Endothelial cell of umbilical vein (primary cell): ENCODE measurements at regions not wholly inside any gene's neighbourhood (a gene's known extent, or its start where the extent isn't known, plus 50 kb on each side); places are given as distances from the start of the nearest gene placed in this dataset.

Source experiments
- BruUV-seq: library from RNA; stranded (reverse); fragments of 400-500 nt; replicated peaks from 2 replicates; lab custom pipeline; 2021; lab: Mats Ljungman, UMichigan
- CTCF ChIA-PET: fragments of 300-600, 350-600 bp; sonication (Branson Sonifier 250); formaldehyde crosslinking; loops from one replicate; lab custom pipeline; 2021; ENCODE audit warnings: antibody characterized with exemption, inconsistent platforms; lab: Charles Lee
- POLR2A ChIA-PET: fragments of 300-600, 350-600 bp; sonication (Branson Sonifier 250); formaldehyde crosslinking; loops from one replicate; lab custom pipeline; 2021; ENCODE audit warnings: antibody characterized with exemption, inconsistent platforms; lab: Charles Lee
- DNase-seq: peaks from one replicate; pipeline ENCODE4 v3.0.0-alpha.2; 2011; ENCODE audit warnings: low read depth, low spot score
- FAIRE-seq: peaks from 2 replicates; lab custom pipeline; 2011; peaks lifted over from hg19 to GRCh38; lab: Jason Lieb, UNC
- H2AFZ ChIP-seq: 2 replicates; pipeline ENCODE4 v1.6.0; 2012; ENCODE audit warnings: low read depth, low read length, control low read depth, inconsistent platforms
- H3K27ac ChIP-seq: 2 replicates; pipeline ENCODE4 v1.5.1; 2011; ENCODE audit warnings: low read depth, mild to moderate bottlenecking, control low read depth, low read length, moderate library complexity; ENCODE audit not compliant: insufficient read depth
- H3K27me3 ChIP-seq, 2 experiments: 2 replicates each; pipeline versions ENCODE4 v1.6.0 to v1.6.1; 2011; ENCODE audit warnings: low read length in 2 of 2, mixed read lengths in 1 of 2; ENCODE audit not compliant: control insufficient read depth in 2 of 2, insufficient read depth in 2 of 2
- H3K36me3 ChIP-seq, 2 experiments: 2 replicates in 1 of 2; 3 replicates in 1 of 2; pipeline ENCODE4 v1.5.1; 2011; ENCODE audit warnings: low read length in 2 of 2, mild to moderate bottlenecking in 1 of 2, moderate library complexity in 1 of 2; ENCODE audit not compliant: control insufficient read depth in 2 of 2, insufficient read depth in 2 of 2; ENCODE audit errors: extremely low read depth in 1 of 2
- H3K4me1 ChIP-seq: 3 replicates; pipeline ENCODE4 v1.5.1; 2011; ENCODE audit warnings: mild to moderate bottlenecking, low read length; ENCODE audit not compliant: control insufficient read depth, insufficient read depth; ENCODE audit errors: extremely low read depth
- H3K4me2 ChIP-seq: 2 replicates; pipeline ENCODE4 v1.6.1; 2011; ENCODE audit warnings: low read length, control low read depth, mixed read lengths; ENCODE audit not compliant: insufficient read depth
- H3K4me3 ChIP-seq, 3 experiments: fragments of 200-600 bp in 1 of 3; sonication (generic), shearing (Covaris generic) in 1 of 3; replicated peaks in 1 of 3; 2 replicates each; pipeline ENCODE4 v1.5.1; 2011 to 2016; ENCODE audit warnings: control low read depth in 3 of 3, low read length in 3 of 3, mild to moderate bottlenecking in 2 of 3, inconsistent platforms in 1 of 3, low read depth in 1 of 3, moderate library complexity in 1 of 3; ENCODE audit not compliant: insufficient read depth in 1 of 3
- H3K79me2 ChIP-seq: 2 replicates; pipeline ENCODE4 v1.6.0; 2012; ENCODE audit warnings: low read length, inconsistent platforms; ENCODE audit not compliant: control insufficient read depth, insufficient read depth
- H3K9ac ChIP-seq: replicated peaks from 2 replicates; pipeline ENCODE3; 2011; ENCODE audit warnings: low read length, control low read depth; ENCODE audit not compliant: insufficient read depth; ENCODE audit errors: extremely low read depth
- H3K9me1 ChIP-seq: replicated peaks from 3 replicates; pipeline ENCODE4 v1.6.0; 2011; ENCODE audit warnings: mild to moderate bottlenecking, low read length; ENCODE audit not compliant: control insufficient read depth, insufficient read depth; ENCODE audit errors: extremely low read depth
- H3K9me3 ChIP-seq: replicated peaks from 2 replicates; pipeline ENCODE4 v1.5.1; 2012; ENCODE audit warnings: low read length, inconsistent platforms; ENCODE audit not compliant: control insufficient read depth, insufficient read depth
- H4K20me1 ChIP-seq: replicated peaks from 2 replicates; pipeline ENCODE3; 2011; ENCODE audit warnings: mild to moderate bottlenecking, low read length; ENCODE audit not compliant: control insufficient read depth, insufficient read depth; ENCODE audit errors: extremely low read depth
- EZH2 ChIP-seq: IDR thresholded peaks from 2 replicates; pipeline ENCODE4 v1.6.1; 2012; ENCODE audit warnings: borderline replicate concordance, low read depth, mild to moderate bottlenecking, moderate library complexity, low read length, inconsistent platforms; ENCODE audit not compliant: severe bottlenecking
- FOS ChIP-seq: IDR thresholded peaks from 2 replicates; pipeline ENCODE4 v1.6.1; 2011; ENCODE audit warnings: mild to moderate bottlenecking, low read length, moderate library complexity, borderline replicate concordance; ENCODE audit not compliant: insufficient read depth
- GATA2 ChIP-seq: IDR thresholded peaks from 2 replicates; pipeline ENCODE4 v1.7.0; 2011; ENCODE audit warnings: low read depth, mild to moderate bottlenecking, moderate library complexity, mixed read lengths, low read length; ENCODE audit not compliant: insufficient read length, insufficient read depth
- JUN ChIP-seq: IDR thresholded peaks from 2 replicates; pipeline ENCODE4 v1.6.1; 2011; ENCODE audit warnings: borderline replicate concordance, low read depth; ENCODE audit not compliant: insufficient read length, insufficient read depth
- MAX ChIP-seq: IDR thresholded peaks from 2 replicates; pipeline ENCODE4 v1.6.1; 2011; ENCODE audit not compliant: insufficient read depth, insufficient read length
- MYC ChIP-seq: IDR thresholded peaks from one replicate; pipeline ENCODE4 v1.6.1; 2011; ENCODE audit warnings: mild to moderate bottlenecking, low read depth, low read length
- POLR2A ChIP-seq: IDR thresholded peaks from 2 replicates; pipeline ENCODE4 v1.6.1; 2012; ENCODE audit warnings: low read depth, mild to moderate bottlenecking, control low read depth, low read length
- POLR2AphosphoS5 ChIP-seq: IDR thresholded peaks from 2 replicates; pipeline ENCODE4 v1.6.1; 2012; ENCODE audit warnings: low read depth, mild to moderate bottlenecking, control low read depth, low read length, moderate library complexity; ENCODE audit not compliant: insufficient read depth
- dilution Hi-C: fragments of 300-500 bp; cut with MboI; formaldehyde crosslinking; loops from one replicate; pipeline ENCODE4 v1.15.0; 2019; ENCODE audit warnings: low sequenced_read_pairs; ENCODE audit not compliant: extremely low pct_ligation_motif_present
- intact Hi-C: fragments of 100-400 bp; cut with micrococcal nuclease; formaldehyde crosslinking; loops from one replicate; pipeline ENCODE4 v1.10.0; 2022
- TF ChIP-seq, protein P1 (sequence below), 2 donors: IDR thresholded peaks; 1 replicate in 1 of 2; 2 replicates in 1 of 2; pipeline ENCODE4 v1.5.1; 2011; ENCODE audit warnings: low read length in 2 of 2, mild to moderate bottlenecking in 2 of 2, moderate library complexity in 2 of 2, control low read depth in 1 of 2, inconsistent platforms in 1 of 2, low read depth in 1 of 2; ENCODE audit not compliant: insufficient read depth in 1 of 2; ENCODE audit errors: extremely low read depth in 1 of 2

DNA sequence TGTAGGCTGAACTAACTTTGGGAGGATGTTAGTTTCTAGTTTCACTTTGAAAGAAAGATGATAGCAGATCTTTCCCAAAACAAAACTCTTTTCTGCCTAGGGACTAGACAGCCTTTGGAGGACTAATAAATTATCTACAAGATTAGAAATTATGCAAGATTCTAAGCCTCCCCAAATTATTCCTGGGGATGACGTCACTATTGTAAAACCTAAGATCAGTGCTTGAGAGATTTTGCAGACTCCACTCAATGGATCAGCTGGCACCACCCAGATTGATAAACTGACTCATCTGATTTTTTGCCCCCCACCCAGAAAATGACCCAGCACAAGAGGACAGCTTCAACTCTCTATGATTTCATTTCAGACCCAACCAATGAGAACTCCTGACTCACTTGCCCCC is 1057.9 kb upstream of the DIAPH2 start:
- H2AFZ ChIP-seq, result no peak overlapping the region
- H3K4me3 ChIP-seq, result no peak overlapping the region
- H3K36me3 ChIP-seq, result no peaks in the 10 kb centered on the region
- H3K9me1 ChIP-seq, result no peaks in the 10 kb centered on the region
- H3K27me3 ChIP-seq, result no peaks in the 10 kb centered on the region
- ChIA-PET POLR2A (no interaction called here), CTCF (no interaction called here)
- no peaks in the 10 kb centered on the region for H4K20me1 ChIP-seq
- TF ChIP-seq JUN (no peak), POLR2A (no peak), FOS (no peak), MAX (no peak), EZH2 (no peak), GATA2 (no peak), MYC (no peak), POLR2AphosphoS5 (no peak)
- TF ChIP-seq, protein P1, sequence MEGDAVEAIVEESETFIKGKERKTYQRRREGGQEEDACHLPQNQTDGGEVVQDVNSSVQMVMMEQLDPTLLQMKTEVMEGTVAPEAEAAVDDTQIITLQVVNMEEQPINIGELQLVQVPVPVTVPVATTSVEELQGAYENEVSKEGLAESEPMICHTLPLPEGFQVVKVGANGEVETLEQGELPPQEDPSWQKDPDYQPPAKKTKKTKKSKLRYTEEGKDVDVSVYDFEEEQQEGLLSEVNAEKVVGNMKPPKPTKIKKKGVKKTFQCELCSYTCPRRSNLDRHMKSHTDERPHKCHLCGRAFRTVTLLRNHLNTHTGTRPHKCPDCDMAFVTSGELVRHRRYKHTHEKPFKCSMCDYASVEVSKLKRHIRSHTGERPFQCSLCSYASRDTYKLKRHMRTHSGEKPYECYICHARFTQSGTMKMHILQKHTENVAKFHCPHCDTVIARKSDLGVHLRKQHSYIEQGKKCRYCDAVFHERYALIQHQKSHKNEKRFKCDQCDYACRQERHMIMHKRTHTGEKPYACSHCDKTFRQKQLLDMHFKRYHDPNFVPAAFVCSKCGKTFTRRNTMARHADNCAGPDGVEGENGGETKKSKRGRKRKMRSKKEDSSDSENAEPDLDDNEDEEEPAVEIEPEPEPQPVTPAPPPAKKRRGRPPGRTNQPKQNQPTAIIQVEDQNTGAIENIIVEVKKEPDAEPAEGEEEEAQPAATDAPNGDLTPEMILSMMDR (IDR thresholded peaks at IDR 0.05; ENCODE audit: extremely low read depth in 1 of 2, insufficient read depth in 1 of 2, low read depth in 1 of 2, low read length in 2 of 2), result no peak
- BruUV-seq, result no TSS peak
- dilution Hi-C loops, result no loop called here
- FAIRE-seq (no peak), DNase-seq (no peak)
- H3K9me3 ChIP-seq, result no peaks in the 10 kb centered on the region
- no peak overlapping the region for H3K27ac ChIP-seq
- H3K9ac ChIP-seq, result no peak overlapping the region
- H3K79me2 ChIP-seq, result no peaks in the 10 kb centered on the region
- H3K4me1 ChIP-seq, result no peaks in the 10 kb centered on the region
- H3K4me2 ChIP-seq, result no peak overlapping the region
- intact Hi-C loops, result no loop called here
